OCI-LY7 (cell line): ENCODE measurements at regions not wholly inside any gene's neighbourhood (a gene's known extent, or its start where the extent isn't known, plus 50 kb on each side); places are given as distances from the start of the nearest gene placed in this dataset.

ENCODE experiments used
- CTCF ChIP-seq: fragments of 200-600 bp; sonication (generic); conservative IDR thresholded peaks from 2 replicates; pipeline ENCODE4 v1.5.1; 2014; ENCODE audit warnings: mild to moderate bottlenecking, antibody characterized with exemption, low read length, moderate library complexity, mixed read lengths
- EZH2phosphoT487 ChIP-seq: fragments of 200-600 bp; sonication (generic); IDR thresholded peaks from 2 replicates; pipeline ENCODE4 v1.6.1; 2018; ENCODE audit warnings: low read depth, borderline replicate concordance, mild to moderate bottlenecking, mixed run types, antibody characterized with exemption, low read length, moderate library complexity, mixed read lengths

GRCh38 chr14:47785058-47785457 lies 109.7 kb upstream of the MDGA2 start:
- TF ChIP-seq CTCF (no peak), EZH2phosphoT487 (no peak)
